Ascending aorta (tissue), 2 donors: ENCODE measurements at regions not wholly inside any gene's neighbourhood (a gene's known extent, or its start where the extent isn't known, plus 50 kb on each side); places are given as distances from the start of the nearest gene placed in this dataset.

Source experiments
- DNase-seq, 2 donors: peaks; one replicate each; pipeline ENCODE4 v3.0.0-alpha.2; 2019; ENCODE audit warnings: low spot score in 2 of 2
- H3K27ac ChIP-seq, 2 donors: fragments of 200-600 bp; sonication (generic); one replicate each; pipeline ENCODE4 v1.5.1; 2016 to 2017; ENCODE audit warnings: mild to moderate bottlenecking in 1 of 2
- H3K27me3 ChIP-seq: fragments of 200-600 bp; sonication (generic); one replicate; pipeline ENCODE4 v1.5.1; 2017
- H3K36me3 ChIP-seq, 2 donors: fragments of 200-600 bp; sonication (generic); one replicate each; pipeline ENCODE4 v1.5.1; 2016
- H3K4me1 ChIP-seq, 2 donors: fragments of 200-600 bp; sonication (generic); one replicate each; pipeline ENCODE4 v1.5.1; 2016 to 2017; ENCODE audit warnings: mild to moderate bottlenecking in 1 of 2
- H3K4me3 ChIP-seq, 2 donors: fragments of 200-600 bp; sonication (generic); one replicate each; pipeline ENCODE4 v1.5.1; 2016 to 2017; ENCODE audit warnings: mild to moderate bottlenecking in 1 of 2
- H3K9me3 ChIP-seq, 2 donors: fragments of 200-600 bp; sonication (generic); one replicate each; pipeline ENCODE4 v1.5.1; 2016
- intact Hi-C: fragments of 100-400 bp; cut with DNase I; formaldehyde crosslinking; loops from one replicate; pipeline ENCODE4 v1.15.1; 2023
- TF ChIP-seq, protein P1 (sequence below), 3 experiments: fragments of 200-600 bp in 2 of 3; fragments of 450-650 bp in 1 of 3; sonication (generic) in 2 of 3; IDR thresholded peaks; one replicate each; pipeline ENCODE4 v1.5.1; 2016 to 2019; ENCODE audit warnings: antibody characterized with exemption in 3 of 3, mild to moderate bottlenecking in 1 of 3, moderate library complexity in 1 of 3

DNA sequence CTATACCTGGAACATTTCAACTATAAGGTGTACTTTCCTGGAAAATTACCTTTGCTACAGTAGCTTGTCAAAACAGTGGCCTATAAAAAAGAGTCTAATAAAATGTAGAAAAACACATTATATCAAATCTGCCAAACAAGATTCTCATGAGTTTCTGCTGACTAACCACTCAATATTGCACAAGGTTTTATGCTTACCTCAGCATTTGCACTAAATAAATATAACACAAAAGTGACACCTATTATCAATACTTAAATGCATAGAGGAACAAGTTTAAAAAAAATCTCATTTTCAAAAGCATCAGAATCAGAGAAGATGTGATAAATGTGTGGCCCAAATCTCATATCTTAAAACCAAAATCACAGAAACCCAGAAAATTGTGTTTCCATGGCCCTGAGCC, 281.4 kb downstream of the RSL24D1 start:
- no peak overlapping the region for H3K27ac ChIP-seq
- no peaks in the 10 kb centered on the region for H3K27me3 ChIP-seq
- no peaks in the 10 kb centered on the region for H3K36me3 ChIP-seq
- no peak for DNase-seq
- H3K4me3 ChIP-seq: no peak overlapping the region
- intact Hi-C loops: no loop called here
- TF ChIP-seq, protein P1, sequence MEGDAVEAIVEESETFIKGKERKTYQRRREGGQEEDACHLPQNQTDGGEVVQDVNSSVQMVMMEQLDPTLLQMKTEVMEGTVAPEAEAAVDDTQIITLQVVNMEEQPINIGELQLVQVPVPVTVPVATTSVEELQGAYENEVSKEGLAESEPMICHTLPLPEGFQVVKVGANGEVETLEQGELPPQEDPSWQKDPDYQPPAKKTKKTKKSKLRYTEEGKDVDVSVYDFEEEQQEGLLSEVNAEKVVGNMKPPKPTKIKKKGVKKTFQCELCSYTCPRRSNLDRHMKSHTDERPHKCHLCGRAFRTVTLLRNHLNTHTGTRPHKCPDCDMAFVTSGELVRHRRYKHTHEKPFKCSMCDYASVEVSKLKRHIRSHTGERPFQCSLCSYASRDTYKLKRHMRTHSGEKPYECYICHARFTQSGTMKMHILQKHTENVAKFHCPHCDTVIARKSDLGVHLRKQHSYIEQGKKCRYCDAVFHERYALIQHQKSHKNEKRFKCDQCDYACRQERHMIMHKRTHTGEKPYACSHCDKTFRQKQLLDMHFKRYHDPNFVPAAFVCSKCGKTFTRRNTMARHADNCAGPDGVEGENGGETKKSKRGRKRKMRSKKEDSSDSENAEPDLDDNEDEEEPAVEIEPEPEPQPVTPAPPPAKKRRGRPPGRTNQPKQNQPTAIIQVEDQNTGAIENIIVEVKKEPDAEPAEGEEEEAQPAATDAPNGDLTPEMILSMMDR (IDR thresholded peaks at IDR 0.05): no peak
- H3K9me3 ChIP-seq: no peaks in the 10 kb centered on the region
- no peaks in the 10 kb centered on the region for H3K4me1 ChIP-seq

DNA sequence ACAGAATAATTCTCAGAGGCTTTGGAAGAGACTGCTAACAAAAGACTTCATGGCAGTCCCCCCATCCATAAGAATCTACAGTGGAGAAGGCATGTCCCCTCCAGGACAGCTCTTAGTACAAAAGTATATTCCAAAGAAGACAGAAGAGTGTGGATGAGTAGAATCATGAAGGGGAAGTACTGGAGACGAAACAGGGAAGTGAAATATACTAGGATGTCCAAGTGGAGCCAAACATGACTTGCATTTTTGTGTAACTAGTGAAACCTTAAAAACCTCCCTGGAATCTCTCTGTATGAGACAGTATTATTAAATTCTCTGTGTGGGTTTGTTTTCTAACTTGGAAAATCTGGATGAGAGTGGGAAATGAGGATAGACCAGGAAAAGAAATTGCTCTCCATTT, 312.4 kb downstream of the RSL24D1 start:
- no peak for DNase-seq
- intact Hi-C loops: no loop called here
- Histone ChIP-seq H3K4me1 (no peaks in the 10 kb centered on the region), H3K27ac (no peak overlapping the region), H3K9me3 (no peaks in the 10 kb centered on the region), H3K27me3 (no peaks in the 10 kb centered on the region), H3K36me3 (no peaks in the 10 kb centered on the region), H3K4me3 (no peak overlapping the region)
- TF ChIP-seq, protein P1 (IDR thresholded peaks at IDR 0.05): no peak

DNA sequence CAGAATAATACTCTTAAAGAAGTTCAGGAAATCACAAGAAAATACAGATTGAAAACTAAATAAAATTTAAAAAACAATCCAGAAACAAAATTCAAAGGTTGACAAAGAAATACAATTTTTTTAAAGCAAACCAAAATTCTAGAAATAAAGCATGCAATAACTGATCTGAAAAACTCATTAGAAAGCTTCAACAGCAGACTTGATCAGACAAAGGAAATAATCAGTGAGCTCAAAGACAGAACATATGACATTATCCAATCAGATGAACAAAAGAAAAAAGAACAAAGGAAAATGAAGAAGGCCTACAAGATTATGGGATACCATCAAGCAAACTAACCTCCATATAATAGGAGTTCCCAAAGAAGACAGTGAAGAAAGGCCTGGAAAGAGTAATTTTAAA, 336.8 kb downstream of the RSL24D1 start:
- Histone ChIP-seq H3K36me3 (no peaks in the 10 kb centered on the region), H3K4me1 (no peaks in the 10 kb centered on the region), H3K27ac (no peak overlapping the region), H3K4me3 (no peak overlapping the region), H3K9me3 (peaks cover 12 to 19% of the 10 kb centered on the region in 2 donors), H3K27me3 (no peaks in the 10 kb centered on the region)
- no peak for DNase-seq
- intact Hi-C loops: loop anchor here (10.0 kb wide), 1 partner anchor 55 kb away; no protein-coding TSS in a partner anchor
- TF ChIP-seq, protein P1 (IDR thresholded peaks at IDR 0.05): no peak

DNA sequence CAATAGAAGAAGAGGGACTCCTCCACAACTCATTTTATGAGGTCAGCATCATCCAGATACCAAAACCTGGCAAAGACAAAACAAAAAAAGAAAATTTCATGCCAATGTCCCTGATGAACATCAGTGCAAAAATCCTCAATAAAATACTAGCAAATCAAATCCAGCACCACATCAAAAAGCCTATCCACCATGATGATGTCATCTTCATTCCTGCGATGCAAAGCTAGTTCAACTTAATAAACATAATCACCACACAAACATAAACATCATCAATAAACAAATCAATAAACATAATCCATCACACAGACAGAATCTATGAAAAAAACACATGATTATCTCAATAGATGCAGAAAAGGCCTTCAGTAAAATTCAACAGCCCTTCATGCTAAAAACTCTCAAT, 342.1 kb downstream of the RSL24D1 start:
- no peak overlapping the region for H3K27ac ChIP-seq
- peaks cover 3 to 8% of the 10 kb centered on the region in 2 donors for H3K9me3 ChIP-seq
- no peaks in the 10 kb centered on the region for H3K27me3 ChIP-seq
- H3K4me1 ChIP-seq: no peaks in the 10 kb centered on the region
- H3K4me3 ChIP-seq: no peak overlapping the region
- no peak for DNase-seq
- H3K36me3 ChIP-seq: no peaks in the 10 kb centered on the region
- intact Hi-C loops: no loop called here
- TF ChIP-seq, protein P1 (IDR thresholded peaks at IDR 0.05): no peak

DNA sequence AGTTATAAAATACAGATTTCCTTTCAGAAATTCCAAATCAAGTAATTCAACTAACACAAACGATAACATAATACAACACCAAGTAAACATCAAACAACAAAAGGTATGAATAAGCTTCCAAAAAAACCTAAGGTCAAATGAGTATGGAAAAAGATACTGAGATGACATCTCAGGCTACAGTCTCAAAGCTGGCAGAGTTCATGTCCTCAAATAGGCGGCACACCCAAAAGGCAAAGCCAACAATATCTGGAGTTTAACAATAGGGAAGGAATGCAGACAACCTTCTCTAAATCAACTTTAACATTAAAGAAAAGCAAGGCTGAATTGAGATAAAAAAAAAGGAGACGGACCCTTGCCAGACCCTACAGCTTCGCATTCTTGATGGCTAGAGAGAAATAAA, 346.6 kb downstream of the RSL24D1 start:
- TF ChIP-seq, protein P1 (IDR thresholded peaks at IDR 0.05): no peak
- intact Hi-C loops: no loop called here
- no peaks in the 10 kb centered on the region for H3K4me1 ChIP-seq
- no peaks in the 10 kb centered on the region for H3K9me3 ChIP-seq
- no peaks in the 10 kb centered on the region for H3K36me3 ChIP-seq
- H3K27ac ChIP-seq: no peak overlapping the region
- DNase-seq: no peak
- no peaks in the 10 kb centered on the region for H3K27me3 ChIP-seq
- H3K4me3 ChIP-seq: no peak overlapping the region

DNA sequence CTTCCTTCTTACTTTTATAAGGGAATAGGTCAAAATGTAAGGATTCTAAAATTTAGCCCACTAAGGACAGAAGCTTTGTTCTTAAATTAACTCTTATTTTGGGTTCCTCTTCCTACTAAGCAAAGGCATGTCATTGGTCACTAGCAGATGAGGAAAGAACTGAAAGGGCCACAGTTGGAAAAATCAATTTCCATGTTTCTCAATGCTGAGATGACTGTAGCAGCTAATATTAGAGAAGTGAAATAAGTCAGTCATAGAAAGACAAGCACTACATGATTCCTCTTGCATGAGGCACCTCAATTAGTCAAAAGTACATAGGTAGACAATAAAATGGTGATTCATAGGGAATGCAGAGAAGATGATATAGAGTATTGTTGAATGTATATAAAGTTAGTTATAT, 353.7 kb downstream of the RSL24D1 start:
- intact Hi-C loops: no loop called here
- no peak for DNase-seq
- no peaks in the 10 kb centered on the region for H3K36me3 ChIP-seq
- no peak overlapping the region for H3K27ac ChIP-seq
- TF ChIP-seq, protein P1 (IDR thresholded peaks at IDR 0.05): no peak
- no peak overlapping the region for H3K4me3 ChIP-seq
- H3K9me3 ChIP-seq: no peaks in the 10 kb centered on the region
- H3K4me1 ChIP-seq: no peaks in the 10 kb centered on the region
- H3K27me3 ChIP-seq: no peaks in the 10 kb centered on the region
